DOHH2 (cell line): ENCODE measurements at regions not wholly inside any gene's neighbourhood (a gene's known extent, or its start where the extent isn't known, plus 50 kb on each side); places are given as distances from the start of the nearest gene placed in this dataset.

ENCODE experiments used
- H3F3A ChIP-seq: fragments of 200-600 bp; sonication (generic), shearing (Covaris generic); 2 replicates; pipeline ENCODE4 v1.6.0; 2016; ENCODE audit warnings: antibody characterized with exemption, mild to moderate bottlenecking; ENCODE audit not compliant: control insufficient read depth, insufficient read depth
- H3K27ac ChIP-seq: fragments of 200-600 bp; sonication (generic); 2 replicates; pipeline ENCODE4 v1.5.1; 2014; ENCODE audit warnings: low read depth, mild to moderate bottlenecking, low read length, moderate library complexity
- H3K27me3 ChIP-seq: fragments of 200-600 bp; sonication (generic); 2 replicates; pipeline ENCODE4 v1.6.1; 2014; ENCODE audit warnings: mild to moderate bottlenecking, low read length, mixed read lengths; ENCODE audit not compliant: control insufficient read depth
- H3K36me3 ChIP-seq: fragments of 200-600 bp; sonication (generic); 2 replicates; pipeline ENCODE4 v1.6.1; 2014; ENCODE audit warnings: mild to moderate bottlenecking, low read length, moderate library complexity, mixed read lengths; ENCODE audit not compliant: control insufficient read depth
- H3K4me1 ChIP-seq: fragments of 200-600 bp; sonication (generic); 2 replicates; pipeline ENCODE4 v1.6.1; 2014; ENCODE audit warnings: mild to moderate bottlenecking, low read length, mixed read lengths; ENCODE audit not compliant: control insufficient read depth
- H3K4me2 ChIP-seq: fragments of 200-600 bp; sonication (generic); 2 replicates; pipeline ENCODE4 v1.6.0; 2014; ENCODE audit warnings: mild to moderate bottlenecking, low read length, moderate library complexity
- H3K4me3 ChIP-seq: fragments of 200-600 bp; sonication (generic); 2 replicates; pipeline ENCODE4 v1.5.1; 2014; ENCODE audit warnings: mild to moderate bottlenecking, low read length, mixed read lengths
- H3K79me2 ChIP-seq: fragments of 200-600 bp; sonication (generic); 2 replicates; pipeline ENCODE4 v1.6.1; 2014; ENCODE audit warnings: mild to moderate bottlenecking, low read length, mixed read lengths; ENCODE audit not compliant: control insufficient read depth
- H3K9me2 ChIP-seq: fragments of 200-600 bp; sonication (generic); replicated peaks from 2 replicates; pipeline ENCODE4 v1.6.1; 2014; ENCODE audit warnings: mild to moderate bottlenecking, low read length, mixed read lengths; ENCODE audit not compliant: control insufficient read depth
- H3K9me3 ChIP-seq: fragments of 200-600 bp; sonication (generic); 2 replicates; pipeline ENCODE4 v1.6.1; 2014; ENCODE audit warnings: antibody characterized with exemption, low read length, mixed read lengths; ENCODE audit not compliant: control insufficient read depth, insufficient read depth
- H4K20me1 ChIP-seq: fragments of 200-600 bp; sonication (generic); 2 replicates; pipeline ENCODE4 v1.6.0; 2014; ENCODE audit warnings: low read depth, mild to moderate bottlenecking, antibody characterized with exemption, low read length, moderate library complexity; ENCODE audit not compliant: control insufficient read depth, insufficient read depth
- EZH2phosphoT487 ChIP-seq: fragments of 200-600 bp; sonication (generic); IDR thresholded peaks from 2 replicates; pipeline ENCODE4 v1.6.1; 2017; ENCODE audit warnings: borderline replicate concordance, mild to moderate bottlenecking, antibody characterized with exemption, low read length, moderate library complexity, mixed read lengths
- TF ChIP-seq, protein P1 (sequence below): fragments of 200-600 bp; sonication (generic); IDR thresholded peaks from one replicate; pipeline ENCODE4 v1.5.1; 2014; ENCODE audit warnings: antibody characterized with exemption, mild to moderate bottlenecking, low read depth, low read length; ENCODE audit not compliant: poor library complexity, severe bottlenecking

- Histone ChIP-seq H4K20me1 (no peaks in the 10 kb centered on the region), H3K4me3 (no peak overlapping the region)
Measured at GRCh38 chr20:43836790-43837189, 77.9 kb upstream of the TOX2 start.

DNA sequence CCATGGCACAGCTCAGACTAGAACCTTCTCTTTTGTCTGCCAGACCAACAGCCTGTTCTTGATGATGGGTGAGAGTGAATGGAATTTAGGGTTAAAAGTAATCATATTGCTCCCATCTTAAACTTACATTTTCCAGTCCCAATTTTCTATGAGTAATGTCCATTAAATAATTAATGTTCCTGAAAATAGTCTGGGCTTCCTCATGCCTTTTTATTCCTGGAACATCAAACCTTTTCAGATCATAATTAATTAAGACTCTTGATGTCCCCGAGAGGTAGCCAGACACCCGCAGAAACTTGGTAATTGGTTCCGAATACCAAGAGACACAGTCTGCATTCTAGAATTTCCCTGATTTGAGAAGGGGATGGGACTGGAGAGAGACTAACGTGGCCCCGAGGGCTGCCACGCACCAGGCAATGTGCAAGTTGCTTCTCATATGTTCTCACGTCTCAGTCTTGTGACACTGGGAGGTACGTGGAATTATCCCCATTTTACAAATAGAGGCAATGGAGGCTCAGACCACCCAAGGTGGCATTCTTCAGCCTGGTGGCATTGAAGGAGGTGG, 78.6 kb upstream of the TOX2 start:
- no peaks in the 10 kb centered on the region for H3K9me3 ChIP-seq
- no peak for TF ChIP-seq EZH2phosphoT487
- TF ChIP-seq, protein P1, sequence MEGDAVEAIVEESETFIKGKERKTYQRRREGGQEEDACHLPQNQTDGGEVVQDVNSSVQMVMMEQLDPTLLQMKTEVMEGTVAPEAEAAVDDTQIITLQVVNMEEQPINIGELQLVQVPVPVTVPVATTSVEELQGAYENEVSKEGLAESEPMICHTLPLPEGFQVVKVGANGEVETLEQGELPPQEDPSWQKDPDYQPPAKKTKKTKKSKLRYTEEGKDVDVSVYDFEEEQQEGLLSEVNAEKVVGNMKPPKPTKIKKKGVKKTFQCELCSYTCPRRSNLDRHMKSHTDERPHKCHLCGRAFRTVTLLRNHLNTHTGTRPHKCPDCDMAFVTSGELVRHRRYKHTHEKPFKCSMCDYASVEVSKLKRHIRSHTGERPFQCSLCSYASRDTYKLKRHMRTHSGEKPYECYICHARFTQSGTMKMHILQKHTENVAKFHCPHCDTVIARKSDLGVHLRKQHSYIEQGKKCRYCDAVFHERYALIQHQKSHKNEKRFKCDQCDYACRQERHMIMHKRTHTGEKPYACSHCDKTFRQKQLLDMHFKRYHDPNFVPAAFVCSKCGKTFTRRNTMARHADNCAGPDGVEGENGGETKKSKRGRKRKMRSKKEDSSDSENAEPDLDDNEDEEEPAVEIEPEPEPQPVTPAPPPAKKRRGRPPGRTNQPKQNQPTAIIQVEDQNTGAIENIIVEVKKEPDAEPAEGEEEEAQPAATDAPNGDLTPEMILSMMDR = no peak
- no peaks in the 10 kb centered on the region for H3K9me2 ChIP-seq
- no peaks in the 10 kb centered on the region for H3F3A ChIP-seq
- H3K4me2 ChIP-seq = no peak overlapping the region
- no peak overlapping the region for H3K4me3 ChIP-seq
- H4K20me1 ChIP-seq = no peaks in the 10 kb centered on the region
- H3K79me2 ChIP-seq = no peaks in the 10 kb centered on the region
- H3K36me3 ChIP-seq = no peaks in the 10 kb centered on the region
- no peaks in the 10 kb centered on the region for H3K4me1 ChIP-seq
- no peak overlapping the region for H3K27ac ChIP-seq
- peaks cover 14% of the 10 kb centered on the region for H3K27me3 ChIP-seq

More at GRCh38 chr20:43836790-43837189, 77.9 kb upstream of the TOX2 start:
- TF ChIP-seq, protein P1 = no peak
- no peak for TF ChIP-seq EZH2phosphoT487
- H3K79me2 ChIP-seq = no peaks in the 10 kb centered on the region
- peaks cover 14% of the 10 kb centered on the region for H3K27me3 ChIP-seq
- no peaks in the 10 kb centered on the region for H3K36me3 ChIP-seq
- H3F3A ChIP-seq = no peaks in the 10 kb centered on the region
- H3K4me2 ChIP-seq = no peak overlapping the region
- H3K27ac ChIP-seq = no peak overlapping the region
- no peaks in the 10 kb centered on the region for H3K9me2 ChIP-seq
- no peaks in the 10 kb centered on the region for H3K4me1 ChIP-seq
- H3K9me3 ChIP-seq = no peaks in the 10 kb centered on the region

DNA sequence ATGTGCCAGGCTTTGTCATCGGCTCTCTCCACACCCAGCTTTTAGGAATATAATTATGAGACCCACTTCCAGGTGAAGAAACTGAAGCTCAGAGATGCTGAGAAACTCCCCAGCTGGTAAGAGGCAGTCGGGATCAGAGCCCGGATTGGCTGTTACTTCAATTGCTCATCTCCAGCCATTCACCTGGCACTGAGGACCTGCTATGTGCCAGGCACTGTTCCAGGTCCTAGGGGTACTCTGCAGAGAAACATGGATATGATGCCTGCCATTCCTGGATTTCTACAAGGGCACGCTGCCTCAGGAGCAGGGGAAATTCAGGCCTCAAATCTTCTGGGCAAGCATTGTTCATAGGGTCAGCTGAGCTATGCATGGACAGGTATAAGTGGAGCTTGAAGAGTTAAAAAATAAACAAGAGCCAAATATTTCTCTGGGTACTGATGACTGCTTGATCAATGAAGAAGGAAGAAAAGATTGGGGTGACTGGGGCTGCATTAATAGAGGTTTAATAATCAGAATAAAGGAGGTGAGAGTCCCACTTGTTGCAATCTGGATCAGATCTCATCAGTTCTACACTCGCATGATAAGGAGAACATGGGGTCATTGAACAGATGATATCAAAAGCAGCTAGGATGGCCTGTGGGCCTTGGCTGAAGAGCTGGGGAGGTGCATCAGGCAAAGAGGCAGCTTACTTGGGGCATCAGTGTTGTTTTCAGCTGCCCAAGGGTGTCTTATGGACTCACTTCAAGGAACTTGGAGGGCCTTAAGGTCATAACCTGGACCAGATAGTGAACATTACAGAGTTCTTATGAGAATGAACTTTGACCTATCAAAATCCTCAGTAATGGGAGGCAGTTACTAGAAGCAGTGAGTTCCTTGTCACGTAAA, 80.9 kb upstream of the TOX2 start:
- Histone ChIP-seq H3K9me2 (no peaks in the 10 kb centered on the region), H3K4me3 (no peak overlapping the region), H3F3A (no peaks in the 10 kb centered on the region), H3K27ac (no peak overlapping the region), H4K20me1 (no peaks in the 10 kb centered on the region), H3K79me2 (no peaks in the 10 kb centered on the region), H3K9me3 (no peaks in the 10 kb centered on the region), H3K27me3 (no peaks in the 10 kb centered on the region), H3K4me1 (no peaks in the 10 kb centered on the region), H3K4me2 (no peak overlapping the region), H3K36me3 (no peaks in the 10 kb centered on the region)
- TF ChIP-seq, protein P1 = no peak
